ENCODE measurements at regions not wholly inside any gene's neighbourhood (a gene's known extent, or its start where the extent isn't known, plus 50 kb on each side); places are given as distances from the start of the nearest gene placed in this dataset.

DNA sequence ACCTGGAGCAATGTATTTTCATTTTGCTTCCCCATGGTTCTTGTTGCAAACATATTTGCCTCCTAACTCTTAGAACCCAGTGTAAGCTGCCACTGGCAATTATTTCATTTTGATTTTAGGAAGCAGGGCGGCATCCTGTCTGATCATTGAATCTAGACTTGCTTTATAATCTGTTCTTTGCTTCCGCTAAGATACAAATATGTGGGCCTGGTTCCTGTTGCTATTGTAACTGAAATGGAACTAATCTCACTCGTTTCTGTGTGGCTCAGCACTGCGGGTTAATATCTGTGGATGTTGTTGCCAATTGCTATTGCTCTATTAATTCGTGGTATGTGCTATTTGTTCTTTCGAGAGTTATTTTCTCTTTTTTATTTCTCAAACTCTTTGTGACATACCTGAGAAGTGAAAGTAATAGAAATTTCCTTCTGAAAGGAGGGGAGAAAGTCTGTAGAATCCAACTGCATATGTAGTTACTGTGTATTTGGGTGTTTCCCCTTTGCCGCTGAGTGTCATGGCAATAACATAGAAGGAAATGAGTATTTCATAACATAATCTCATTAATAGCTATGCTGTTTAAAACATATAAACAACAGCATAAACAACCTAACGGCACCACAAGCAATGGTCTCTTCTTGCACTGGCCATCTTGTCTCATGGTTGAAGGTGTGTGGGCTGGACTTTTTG lies 62.4 kb downstream of the FZD1 start:
- TF ChIP-seq, protein P1, sequence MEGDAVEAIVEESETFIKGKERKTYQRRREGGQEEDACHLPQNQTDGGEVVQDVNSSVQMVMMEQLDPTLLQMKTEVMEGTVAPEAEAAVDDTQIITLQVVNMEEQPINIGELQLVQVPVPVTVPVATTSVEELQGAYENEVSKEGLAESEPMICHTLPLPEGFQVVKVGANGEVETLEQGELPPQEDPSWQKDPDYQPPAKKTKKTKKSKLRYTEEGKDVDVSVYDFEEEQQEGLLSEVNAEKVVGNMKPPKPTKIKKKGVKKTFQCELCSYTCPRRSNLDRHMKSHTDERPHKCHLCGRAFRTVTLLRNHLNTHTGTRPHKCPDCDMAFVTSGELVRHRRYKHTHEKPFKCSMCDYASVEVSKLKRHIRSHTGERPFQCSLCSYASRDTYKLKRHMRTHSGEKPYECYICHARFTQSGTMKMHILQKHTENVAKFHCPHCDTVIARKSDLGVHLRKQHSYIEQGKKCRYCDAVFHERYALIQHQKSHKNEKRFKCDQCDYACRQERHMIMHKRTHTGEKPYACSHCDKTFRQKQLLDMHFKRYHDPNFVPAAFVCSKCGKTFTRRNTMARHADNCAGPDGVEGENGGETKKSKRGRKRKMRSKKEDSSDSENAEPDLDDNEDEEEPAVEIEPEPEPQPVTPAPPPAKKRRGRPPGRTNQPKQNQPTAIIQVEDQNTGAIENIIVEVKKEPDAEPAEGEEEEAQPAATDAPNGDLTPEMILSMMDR (IDR thresholded peaks at IDR 0.05): no peak
- no peak for TF ChIP-seq POLR2A (IDR thresholded peaks at IDR 0.05)
- TF ChIP-seq EP300 (IDR thresholded peaks at IDR 0.05): no peak

Data from stomach (tissue), 4 donors.